ENCODE measurements at regions not wholly inside any gene's neighbourhood (a gene's known extent, or its start where the extent isn't known, plus 50 kb on each side); places are given as distances from the start of the nearest gene placed in this dataset.

DNA sequence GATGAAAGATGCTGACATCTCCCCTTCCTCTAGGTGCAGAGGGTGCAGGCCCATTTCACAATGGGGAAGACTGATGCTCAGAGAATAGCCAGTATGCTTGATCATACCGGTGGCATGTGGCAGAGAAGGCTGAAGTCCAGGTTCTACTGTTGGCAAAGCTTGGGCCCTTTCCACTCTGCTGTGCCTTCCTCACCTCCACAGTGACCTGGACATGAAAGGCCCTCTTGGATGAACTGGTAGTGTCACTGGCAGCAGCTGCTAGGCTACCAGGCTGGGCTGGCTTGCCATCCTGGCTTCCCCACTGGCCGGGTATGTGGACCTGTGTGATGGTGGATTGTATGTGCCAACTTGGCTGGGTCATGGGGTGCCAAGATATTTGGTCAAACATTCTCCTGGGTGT, 92.0 kb downstream of the GADD45G start:
- H3K27me3 Mint-ChIP-seq (ENCODE audit: unreplicated experiment): no peaks in the 10 kb centered on the region
- TF ChIP-seq, protein P1, sequence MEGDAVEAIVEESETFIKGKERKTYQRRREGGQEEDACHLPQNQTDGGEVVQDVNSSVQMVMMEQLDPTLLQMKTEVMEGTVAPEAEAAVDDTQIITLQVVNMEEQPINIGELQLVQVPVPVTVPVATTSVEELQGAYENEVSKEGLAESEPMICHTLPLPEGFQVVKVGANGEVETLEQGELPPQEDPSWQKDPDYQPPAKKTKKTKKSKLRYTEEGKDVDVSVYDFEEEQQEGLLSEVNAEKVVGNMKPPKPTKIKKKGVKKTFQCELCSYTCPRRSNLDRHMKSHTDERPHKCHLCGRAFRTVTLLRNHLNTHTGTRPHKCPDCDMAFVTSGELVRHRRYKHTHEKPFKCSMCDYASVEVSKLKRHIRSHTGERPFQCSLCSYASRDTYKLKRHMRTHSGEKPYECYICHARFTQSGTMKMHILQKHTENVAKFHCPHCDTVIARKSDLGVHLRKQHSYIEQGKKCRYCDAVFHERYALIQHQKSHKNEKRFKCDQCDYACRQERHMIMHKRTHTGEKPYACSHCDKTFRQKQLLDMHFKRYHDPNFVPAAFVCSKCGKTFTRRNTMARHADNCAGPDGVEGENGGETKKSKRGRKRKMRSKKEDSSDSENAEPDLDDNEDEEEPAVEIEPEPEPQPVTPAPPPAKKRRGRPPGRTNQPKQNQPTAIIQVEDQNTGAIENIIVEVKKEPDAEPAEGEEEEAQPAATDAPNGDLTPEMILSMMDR (IDR thresholded peaks at IDR 0.05): no peak
- no peak for DNase-seq (ENCODE audit: extremely low spot score, unreplicated experiment)
- no peak overlapping the region for H3K4me3 Mint-ChIP-seq (ENCODE audit: unreplicated experiment)
- H3K9me3 Mint-ChIP-seq (ENCODE audit: unreplicated experiment): no peaks in the 10 kb centered on the region
- no peak overlapping the region for H3K27ac Mint-ChIP-seq (ENCODE audit: unreplicated experiment)
- H3K4me1 Mint-ChIP-seq (ENCODE audit: unreplicated experiment): no peaks in the 10 kb centered on the region
- H3K36me3 Mint-ChIP-seq (ENCODE audit: unreplicated experiment): no peaks in the 10 kb centered on the region

- no peak for DNase-seq (ENCODE audit: extremely low spot score, unreplicated experiment)
- TF ChIP-seq, protein P1 (IDR thresholded peaks at IDR 0.05): no peak
- no peaks in the 10 kb centered on the region for H3K9me3 Mint-ChIP-seq (ENCODE audit: unreplicated experiment)
- H3K4me1 Mint-ChIP-seq (ENCODE audit: unreplicated experiment): no peaks in the 10 kb centered on the region
- no peaks in the 10 kb centered on the region for H3K36me3 Mint-ChIP-seq (ENCODE audit: unreplicated experiment)
- H3K27ac Mint-ChIP-seq (ENCODE audit: unreplicated experiment): no peak overlapping the region
- no peak overlapping the region for H3K4me3 Mint-ChIP-seq (ENCODE audit: unreplicated experiment)
- no peaks in the 10 kb centered on the region for H3K27me3 Mint-ChIP-seq (ENCODE audit: unreplicated experiment)
Measured at GRCh38 chr9:89697553-89697952, 92.7 kb downstream of the GADD45G start.

- TF ChIP-seq, protein P1 (IDR thresholded peaks at IDR 0.05): no peak
- no peak for DNase-seq (ENCODE audit: extremely low spot score, unreplicated experiment)
- Mint-ChIP-seq H3K9me3 (ENCODE audit: unreplicated experiment) (no peaks in the 10 kb centered on the region), H3K27me3 (ENCODE audit: unreplicated experiment) (peaks cover 3% of the 10 kb centered on the region), H3K27ac (ENCODE audit: unreplicated experiment) (no peak overlapping the region), H3K36me3 (ENCODE audit: unreplicated experiment) (no peaks in the 10 kb centered on the region), H3K4me1 (ENCODE audit: unreplicated experiment) (no peaks in the 10 kb centered on the region), H3K4me3 (ENCODE audit: unreplicated experiment) (no peak overlapping the region)
Measured at GRCh38 chr9:89698411-89699005, 93.7 kb downstream of the GADD45G start.

DNA sequence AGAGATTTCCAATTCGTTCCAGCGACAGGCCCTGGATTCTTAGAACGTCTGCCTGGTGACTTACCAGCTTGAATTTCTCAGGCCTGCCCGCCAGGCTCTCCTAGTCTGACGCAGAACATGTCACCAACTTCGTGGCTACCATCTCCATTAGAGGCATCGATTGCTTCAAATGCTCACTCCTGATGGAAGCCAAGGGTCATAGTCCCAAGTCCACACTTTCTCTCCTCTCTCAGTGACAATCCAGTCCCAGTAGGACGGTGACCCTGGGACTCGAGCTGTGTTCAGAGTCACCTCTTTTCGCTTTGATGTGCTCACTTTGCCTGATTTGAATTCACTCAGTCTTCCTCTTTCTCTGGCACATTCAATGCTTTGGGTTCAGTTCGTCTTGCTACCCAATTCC, 94.8 kb downstream of the GADD45G start:
- no peaks in the 10 kb centered on the region for H3K4me1 Mint-ChIP-seq (ENCODE audit: unreplicated experiment)
- no peak overlapping the region for H3K27ac Mint-ChIP-seq (ENCODE audit: unreplicated experiment)
- TF ChIP-seq, protein P1 (IDR thresholded peaks at IDR 0.05): no peak
- H3K36me3 Mint-ChIP-seq (ENCODE audit: unreplicated experiment): no peaks in the 10 kb centered on the region
- DNase-seq (ENCODE audit: extremely low spot score, unreplicated experiment): no peak
- H3K4me3 Mint-ChIP-seq (ENCODE audit: unreplicated experiment): no peak overlapping the region
- peaks cover 8% of the 10 kb centered on the region for H3K27me3 Mint-ChIP-seq (ENCODE audit: unreplicated experiment)
- no peaks in the 10 kb centered on the region for H3K9me3 Mint-ChIP-seq (ENCODE audit: unreplicated experiment)

GRCh38 chr9:89701221-89701798, 96.5 kb downstream of the GADD45G start:
- peaks cover 12% of the 10 kb centered on the region for H3K27me3 Mint-ChIP-seq (ENCODE audit: unreplicated experiment)
- no peak overlapping the region for H3K27ac Mint-ChIP-seq (ENCODE audit: unreplicated experiment)
- no peak for DNase-seq (ENCODE audit: extremely low spot score, unreplicated experiment)
- H3K36me3 Mint-ChIP-seq (ENCODE audit: unreplicated experiment): no peaks in the 10 kb centered on the region
- TF ChIP-seq, protein P1 (IDR thresholded peaks at IDR 0.05): no peak
- H3K4me3 Mint-ChIP-seq (ENCODE audit: unreplicated experiment): no peak overlapping the region
- no peaks in the 10 kb centered on the region for H3K4me1 Mint-ChIP-seq (ENCODE audit: unreplicated experiment)
- no peaks in the 10 kb centered on the region for H3K9me3 Mint-ChIP-seq (ENCODE audit: unreplicated experiment)
